Activated CD4-positive, alpha-beta T cell treated with anti-CD3 and anti-CD28 coated beads, Interleukin-10, Interleukin-2, amounts not matched to agents 100 ng/mL and 50 ng/mL, durations not matched to agents 16 hours and 8 hours (primary cell): ENCODE measurements at regions not wholly inside any gene's neighbourhood (a gene's known extent, or its start where the extent isn't known, plus 50 kb on each side); places are given as distances from the start of the nearest gene placed in this dataset.
"Not testable (repeated sequence)": the region's sequence is repeated elsewhere in the genome, so short reads cannot be mapped to it uniquely, and the experiment has no call there.

ENCODE experiments used
- DNase-seq: peaks from one replicate; pipeline ENCODE4 v3.0.0-alpha.2; 2020

GRCh38 chr4:84378983-84379382 lies 120.1 kb downstream of the NKX6-1 start:
- no peak for DNase-seq

GRCh38 chr4:84378356-84378755 lies 120.7 kb downstream of the NKX6-1 start:
- no peak for DNase-seq

GRCh38 chr4:84366907-84367306 lies 132.2 kb downstream of the NKX6-1 start:
- no peak for DNase-seq

DNA sequence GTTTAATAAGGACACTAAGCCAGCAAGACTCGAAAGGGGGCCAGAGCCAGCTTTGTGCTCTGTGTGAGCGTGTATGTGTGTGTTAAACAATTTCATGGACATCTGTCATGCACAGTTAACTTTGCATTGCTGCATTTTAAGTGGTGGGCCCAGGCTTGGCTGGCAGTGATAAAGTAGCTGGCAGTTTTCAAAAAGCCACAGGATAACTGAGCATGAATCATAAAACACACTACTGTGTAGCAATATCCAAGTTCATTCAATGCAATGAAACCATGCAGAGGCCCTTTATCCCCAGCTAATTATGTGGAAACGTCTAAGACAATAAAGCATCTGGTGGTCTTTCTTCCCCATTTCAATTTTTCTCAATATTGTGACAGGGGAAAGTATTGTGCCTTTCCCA lies 132.9 kb downstream of the NKX6-1 start:
- no peak for DNase-seq

DNA sequence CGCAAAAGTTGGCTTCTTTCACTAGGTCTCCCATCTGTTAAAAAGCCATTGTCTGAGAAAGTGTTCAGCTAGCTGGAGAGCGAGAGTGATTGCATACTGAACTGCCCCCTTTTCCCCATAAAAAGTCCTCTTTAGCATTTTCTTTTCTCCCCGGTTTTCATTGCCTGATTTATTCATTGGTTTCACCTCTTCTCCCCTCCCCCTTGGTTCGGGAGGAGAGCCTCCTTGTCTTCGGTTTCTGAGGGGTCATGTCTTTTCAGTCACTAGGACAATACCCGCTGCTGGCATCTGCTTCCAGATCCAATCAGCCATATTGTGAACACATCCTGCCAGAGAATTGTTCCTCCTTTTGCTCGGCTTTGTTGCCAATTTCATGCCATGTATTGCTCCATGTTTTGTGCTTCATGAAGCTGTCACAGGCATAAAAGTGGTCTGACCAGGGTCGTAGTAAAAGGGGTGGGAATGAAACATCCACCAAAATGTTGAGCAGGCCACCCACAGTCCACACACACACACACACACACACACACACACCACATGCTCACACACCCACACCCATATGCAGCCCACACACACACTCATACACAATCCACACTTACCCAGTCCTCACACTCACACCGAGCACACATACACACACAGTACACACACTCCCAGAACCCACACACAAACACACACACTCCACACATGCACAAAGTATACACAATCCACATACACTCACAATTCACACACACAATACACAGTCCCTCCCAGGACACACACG lies 136.0 kb downstream of the NKX6-1 start:
- DNase-seq, result no peak

GRCh38 chr4:84342161-84342560 lies 156.9 kb downstream of the NKX6-1 start:
- DNase-seq, result no peak

DNA sequence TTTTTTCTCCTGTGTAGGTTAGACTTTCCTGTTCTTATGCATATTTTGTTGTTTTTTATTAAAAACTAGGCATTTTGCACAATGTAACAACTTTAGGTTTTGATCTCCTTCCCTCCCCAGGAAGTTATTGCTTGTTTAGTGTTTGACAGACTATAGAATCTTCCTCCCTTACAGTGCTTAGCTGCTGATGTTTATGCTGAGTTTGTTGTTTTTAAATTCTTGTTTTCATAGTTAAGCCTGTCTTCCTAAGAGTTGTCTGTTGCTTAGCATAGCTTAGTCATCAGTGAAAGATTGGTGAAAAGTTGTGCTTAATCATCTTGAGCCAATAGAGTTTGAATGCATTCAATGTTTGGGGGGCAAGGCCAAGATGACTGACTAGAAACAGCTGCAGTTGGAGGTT lies 157.5 kb downstream of the NKX6-1 start:
- no peak for DNase-seq

DNA sequence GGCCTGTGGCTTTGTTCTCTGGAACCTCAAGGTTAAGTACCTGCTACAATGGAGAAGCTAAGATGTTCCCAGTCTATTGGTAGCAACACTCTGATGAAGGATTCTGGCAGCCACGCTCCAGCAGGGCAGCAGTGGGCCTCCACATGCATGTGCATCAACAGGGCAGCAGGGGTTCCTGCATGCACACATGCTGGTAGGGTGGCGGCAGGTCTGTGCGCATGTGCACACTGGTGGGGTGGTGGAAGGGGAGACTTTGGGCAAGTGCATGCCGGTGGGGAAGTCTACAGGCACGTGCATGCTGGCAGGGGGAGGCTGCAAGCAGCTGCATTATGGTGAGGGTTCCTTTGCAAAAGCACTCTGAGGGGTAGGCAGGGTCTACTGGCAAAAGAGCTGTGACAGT lies 160.7 kb downstream of the NKX6-1 start:
- no peak for DNase-seq

GRCh38 chr4:84336964-84337705 lies 162.0 kb downstream of the NKX6-1 start:
- no peak for DNase-seq

DNA sequence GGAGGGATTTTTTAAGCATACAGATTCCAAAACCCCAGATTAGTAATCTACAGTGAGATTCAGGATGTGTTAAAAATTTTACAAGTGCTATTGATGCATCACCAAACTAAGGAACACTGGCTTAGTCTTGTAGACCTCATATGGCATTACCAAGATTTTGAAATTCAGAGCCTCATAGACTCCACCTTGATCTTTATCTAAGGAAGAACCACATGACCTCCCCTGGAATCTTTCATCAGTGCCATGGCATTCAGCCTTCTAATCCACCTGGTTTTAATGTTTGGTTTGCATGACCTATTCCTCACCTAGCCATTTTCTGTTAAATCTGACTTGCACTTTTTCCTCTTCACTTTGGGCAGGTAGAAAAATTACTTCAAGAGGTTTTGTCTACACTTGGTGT lies 171.6 kb downstream of the NKX6-1 start:
- DNase-seq, result no peak

- DNase-seq, result no peak
Observed at GRCh38 chr4:84325625-84326024, 173.5 kb downstream of the NKX6-1 start.

DNA sequence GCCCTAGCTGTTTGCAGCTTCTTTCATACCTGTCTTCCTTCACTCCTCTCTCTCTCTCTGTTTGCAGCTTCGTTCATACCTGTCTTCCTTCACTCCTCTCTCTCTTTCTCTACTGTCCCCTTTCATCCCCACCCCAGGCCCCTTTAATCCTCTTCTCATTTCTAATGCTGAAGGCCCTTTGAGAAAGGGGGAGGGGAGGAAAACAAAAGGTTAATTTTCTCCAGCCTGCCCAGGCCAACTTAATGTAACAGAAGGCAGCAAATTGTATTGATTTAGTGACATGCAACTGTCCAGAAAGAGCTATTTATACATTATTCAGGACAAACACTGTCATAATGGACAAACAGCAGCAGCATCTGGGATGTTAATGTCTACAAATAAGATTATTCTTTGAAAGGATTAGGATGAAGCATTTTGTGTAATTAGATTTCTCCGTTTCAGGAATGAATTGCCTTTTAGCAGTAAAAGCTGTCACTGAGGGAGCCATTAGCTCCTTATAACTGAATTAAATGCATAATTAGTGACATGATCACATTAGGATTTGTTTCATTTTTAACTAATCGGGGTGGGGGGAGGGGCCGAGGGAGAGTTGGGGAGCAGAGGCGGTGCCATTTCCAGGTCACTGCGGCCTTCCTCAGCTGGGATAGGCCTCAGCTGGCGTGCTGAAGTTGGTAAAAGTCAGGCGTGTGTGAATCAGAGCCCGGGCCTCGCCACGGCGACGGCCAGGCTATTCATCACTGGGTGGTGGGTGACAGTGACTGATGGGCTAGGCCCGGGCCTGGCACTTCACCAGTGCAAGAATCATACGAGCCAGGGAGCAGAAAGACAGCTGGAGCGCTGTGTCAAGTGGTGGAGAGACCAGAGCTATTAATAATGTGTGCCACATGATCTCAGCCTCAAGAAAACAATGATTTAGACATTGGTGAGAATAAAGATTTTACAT lies 174.5 kb downstream of the NKX6-1 start:
- DNase-seq, result no peak

- DNase-seq, result no peak
Observed at GRCh38 chr4:84319124-84319523, 180.0 kb downstream of the NKX6-1 start.

DNA sequence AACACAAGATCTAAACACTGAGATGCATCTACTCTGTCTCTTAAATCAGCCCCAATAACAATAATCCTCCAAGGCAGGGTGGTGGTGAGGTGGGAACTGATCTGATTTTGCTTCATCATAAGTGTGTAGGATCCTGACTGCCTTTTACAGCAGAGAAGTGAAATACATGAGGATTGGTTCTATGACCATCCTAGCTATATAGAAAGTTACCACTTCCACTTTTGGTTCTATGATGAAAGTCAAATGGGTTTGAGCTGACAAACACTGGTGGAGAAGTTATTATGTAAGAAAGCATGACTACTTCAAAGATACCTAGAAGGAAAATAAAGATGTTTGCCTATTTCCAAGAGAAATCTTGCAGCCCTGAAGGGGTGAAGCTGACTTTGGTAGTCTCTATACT lies 181.6 kb downstream of the NKX6-1 start:
- DNase-seq, result no peak

- no peak for DNase-seq
Observed at GRCh38 chr4:84312426-84313012, 186.6 kb downstream of the NKX6-1 start.

DNA sequence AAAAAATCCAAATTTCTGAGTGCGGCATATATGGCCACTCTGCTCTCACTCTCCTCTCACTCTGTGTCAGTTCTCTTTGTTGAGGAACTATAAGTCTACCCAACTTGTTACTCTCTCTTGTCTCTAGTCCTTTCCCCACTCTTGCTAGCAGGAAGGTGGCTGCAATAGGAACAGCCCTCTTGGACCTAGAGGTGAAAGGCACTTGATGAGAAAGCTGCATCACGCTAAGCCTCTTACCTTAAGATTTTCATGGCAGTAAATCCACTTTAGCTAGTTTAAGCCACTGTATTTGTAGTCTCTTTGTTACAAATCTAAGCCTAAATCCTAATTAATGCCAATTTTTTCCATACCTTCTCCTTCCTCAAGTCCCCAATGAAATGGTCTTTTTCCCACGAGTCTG lies 189.9 kb downstream of the NKX6-1 start:
- DNase-seq, result no peak

DNA sequence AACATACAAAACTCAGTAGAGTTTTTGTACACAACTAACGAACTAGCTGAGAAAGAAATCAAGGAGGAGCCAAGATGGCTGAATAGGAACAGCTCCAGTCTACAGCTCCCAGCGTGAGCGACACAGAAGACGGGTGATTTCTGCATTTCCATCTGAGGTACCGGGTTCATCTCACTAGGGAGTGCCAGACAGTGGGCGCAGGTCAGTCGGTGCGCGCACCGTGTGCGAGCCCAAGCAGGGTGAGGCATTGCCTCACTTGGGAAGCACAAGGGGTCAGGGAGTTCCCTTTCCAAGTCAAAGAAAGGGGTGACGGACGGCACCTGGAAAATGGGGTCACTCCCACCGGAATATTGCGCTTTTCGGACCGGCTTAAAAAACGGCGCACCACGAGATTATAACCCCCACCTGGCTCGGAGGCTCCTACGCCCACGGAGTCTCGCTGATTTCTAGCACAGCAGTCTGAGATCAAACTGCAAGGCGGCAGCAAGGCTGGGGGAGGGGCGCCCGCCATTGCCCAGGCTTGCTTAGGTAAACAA lies 200.3 kb downstream of the NKX6-1 start:
- not testable (repeated sequence) for DNase-seq

DNA sequence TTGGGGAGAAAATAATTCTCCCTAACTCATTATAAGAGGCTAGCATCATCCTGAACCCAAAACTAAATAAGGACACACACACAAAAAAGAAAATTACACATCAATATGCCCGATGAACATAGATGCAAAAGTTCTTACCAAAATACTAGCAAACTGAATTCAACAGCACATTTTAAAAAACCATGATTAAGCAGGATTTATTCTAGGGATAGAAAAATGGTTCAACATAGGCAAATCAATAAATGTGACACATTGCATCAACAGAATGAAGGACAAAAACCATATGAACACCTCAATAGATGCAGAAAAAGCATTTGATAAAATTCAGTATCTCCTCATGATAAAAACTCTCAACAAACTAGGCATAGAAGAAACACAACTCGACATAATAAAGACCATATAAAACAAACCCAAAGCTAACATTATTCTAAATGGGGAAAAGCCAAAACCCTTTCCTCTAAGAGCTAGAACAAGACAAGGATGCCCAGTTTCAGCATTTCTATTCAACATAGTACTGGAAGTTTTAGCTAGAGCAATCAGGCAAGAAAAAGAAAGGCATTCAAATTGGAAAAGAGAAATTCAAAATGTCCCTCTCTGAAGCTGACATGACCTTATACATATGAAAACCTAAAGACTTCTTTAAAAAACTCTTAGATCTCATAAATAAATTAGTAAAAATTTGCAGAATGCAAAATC lies 200.9 kb downstream of the NKX6-1 start:
- no peak for DNase-seq

- no peak for DNase-seq
Observed at GRCh38 chr4:84291969-84292368, 207.1 kb downstream of the NKX6-1 start.

GRCh38 chr4:84286048-84286447 lies 213.0 kb downstream of the NKX6-1 start:
- DNase-seq, result no peak

DNA sequence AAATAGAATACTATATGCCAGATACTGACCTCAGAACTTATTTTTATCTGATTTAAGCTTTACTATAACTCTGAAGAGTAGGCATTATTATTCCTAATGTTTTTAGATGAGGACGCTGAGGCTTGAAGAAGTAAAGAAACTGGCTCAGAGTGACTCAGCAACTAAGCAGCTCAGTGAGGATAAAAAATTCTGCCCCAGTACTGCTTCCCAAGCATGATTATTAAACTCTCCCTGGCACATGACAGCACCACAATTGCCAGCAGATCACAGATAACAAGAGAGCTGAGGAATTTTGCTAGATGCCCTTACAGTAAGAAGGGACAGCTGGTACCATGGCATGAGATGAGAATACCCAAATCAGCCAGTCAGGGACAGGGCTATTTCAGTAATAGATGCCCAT lies 219.4 kb downstream of the NKX6-1 start:
- no peak for DNase-seq

DNA sequence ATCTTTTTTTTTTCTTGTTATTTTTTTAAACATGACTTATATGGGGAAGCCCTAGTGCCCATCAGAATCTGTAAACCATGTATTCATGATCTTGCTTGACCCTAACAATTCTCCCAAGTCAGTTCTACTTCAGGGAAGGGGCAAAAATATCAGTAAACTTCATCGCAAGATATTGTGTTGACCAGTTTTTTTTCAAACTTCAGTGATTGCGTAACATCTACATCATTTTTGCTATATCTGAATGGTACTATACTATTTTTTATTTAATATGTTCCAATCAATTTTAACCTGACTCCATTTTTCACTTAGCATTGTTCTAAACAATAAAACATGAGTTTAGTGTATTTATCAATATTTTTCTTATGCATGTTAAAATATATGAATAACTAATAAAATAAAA lies 221.2 kb downstream of the NKX6-1 start:
- no peak for DNase-seq
